Mucosa of descending colon (tissue), 3 donors: ENCODE measurements at regions not wholly inside any gene's neighbourhood (a gene's known extent, or its start where the extent isn't known, plus 50 kb on each side); places are given as distances from the start of the nearest gene placed in this dataset.

Experiments used
- ATAC-seq: fragments of 200-7000 bp; cut with Tn5 transposase; one replicate; pipeline ENCODE4 v1.9.1; 2020; ENCODE audit warnings: mild to moderate bottlenecking, moderate library complexity
- DNase-seq, 3 donors: peaks; one replicate each; pipeline ENCODE4 v3.0.0-alpha.2; 2020
- H3K36me3 ChIP-seq: fragments of 200-600 bp; one replicate; pipeline ENCODE4 v1.8.0; 2021; ENCODE audit warnings: low read depth, mild to moderate bottlenecking
- H3K4me1 ChIP-seq: fragments of 200-600 bp; one replicate; pipeline ENCODE4 v1.8.0; 2021; ENCODE audit warnings: low read depth, mild to moderate bottlenecking
- H3K4me3 ChIP-seq: fragments of 200-600 bp; one replicate; pipeline ENCODE4 v1.8.0; 2021; ENCODE audit warnings: mild to moderate bottlenecking
- H3K9me3 ChIP-seq: fragments of 200-600 bp; one replicate; pipeline ENCODE4 v1.8.0; 2021; ENCODE audit warnings: mild to moderate bottlenecking
- intact Hi-C, 2 donors: fragments of 100-400 bp; cut with DNase I in 1 of 2; cut with micrococcal nuclease in 1 of 2; formaldehyde crosslinking; loops; one replicate each; pipeline versions ENCODE4 v1.11.0 to v1.11.1; 2022; cut with DNase I, micrococcal nuclease
- TF ChIP-seq, protein P1 (sequence below): fragments of 200-600 bp; IDR thresholded peaks from one replicate; pipeline ENCODE4 v1.8.0; 2022; ENCODE audit warnings: antibody characterized with exemption, mild to moderate bottlenecking
- donor health status: DM: no; HTN: no; CAD: no; lungs with moderate emphysema.
- donor health status: DM: no; HTN: no; CAD: no.
- donor health status: DM: no; HTN: yes; CAD: no.

DNA sequence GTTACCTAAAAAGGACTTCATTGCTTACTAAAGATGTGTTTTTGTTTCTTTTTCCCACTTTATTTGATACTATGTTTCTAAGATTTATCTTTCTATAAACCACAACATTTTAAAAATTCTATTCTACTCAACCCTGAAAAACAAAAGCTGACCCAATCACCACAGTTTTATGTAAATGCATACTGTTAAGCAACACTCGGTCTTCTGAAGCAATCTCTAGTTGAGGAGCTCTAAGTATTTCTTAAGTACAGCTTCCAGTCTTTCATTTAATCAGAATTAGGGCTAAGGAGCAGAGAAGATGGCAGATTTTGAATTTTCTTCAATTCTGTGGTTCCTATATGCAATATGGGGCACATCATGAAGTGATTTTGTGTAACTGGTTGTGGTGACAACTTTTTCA, 72.2 kb upstream of the SLC4A10 start:
- TF ChIP-seq, protein P1, sequence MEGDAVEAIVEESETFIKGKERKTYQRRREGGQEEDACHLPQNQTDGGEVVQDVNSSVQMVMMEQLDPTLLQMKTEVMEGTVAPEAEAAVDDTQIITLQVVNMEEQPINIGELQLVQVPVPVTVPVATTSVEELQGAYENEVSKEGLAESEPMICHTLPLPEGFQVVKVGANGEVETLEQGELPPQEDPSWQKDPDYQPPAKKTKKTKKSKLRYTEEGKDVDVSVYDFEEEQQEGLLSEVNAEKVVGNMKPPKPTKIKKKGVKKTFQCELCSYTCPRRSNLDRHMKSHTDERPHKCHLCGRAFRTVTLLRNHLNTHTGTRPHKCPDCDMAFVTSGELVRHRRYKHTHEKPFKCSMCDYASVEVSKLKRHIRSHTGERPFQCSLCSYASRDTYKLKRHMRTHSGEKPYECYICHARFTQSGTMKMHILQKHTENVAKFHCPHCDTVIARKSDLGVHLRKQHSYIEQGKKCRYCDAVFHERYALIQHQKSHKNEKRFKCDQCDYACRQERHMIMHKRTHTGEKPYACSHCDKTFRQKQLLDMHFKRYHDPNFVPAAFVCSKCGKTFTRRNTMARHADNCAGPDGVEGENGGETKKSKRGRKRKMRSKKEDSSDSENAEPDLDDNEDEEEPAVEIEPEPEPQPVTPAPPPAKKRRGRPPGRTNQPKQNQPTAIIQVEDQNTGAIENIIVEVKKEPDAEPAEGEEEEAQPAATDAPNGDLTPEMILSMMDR: no peak
- ATAC-seq: no peak
- no peaks in the 10 kb centered on the region for H3K36me3 ChIP-seq
- H3K9me3 ChIP-seq: no peaks in the 10 kb centered on the region
- H3K4me3 ChIP-seq: no peak overlapping the region
- no peaks in the 10 kb centered on the region for H3K4me1 ChIP-seq
- intact Hi-C loops: no loop called here
- DNase-seq: no peak

DNA sequence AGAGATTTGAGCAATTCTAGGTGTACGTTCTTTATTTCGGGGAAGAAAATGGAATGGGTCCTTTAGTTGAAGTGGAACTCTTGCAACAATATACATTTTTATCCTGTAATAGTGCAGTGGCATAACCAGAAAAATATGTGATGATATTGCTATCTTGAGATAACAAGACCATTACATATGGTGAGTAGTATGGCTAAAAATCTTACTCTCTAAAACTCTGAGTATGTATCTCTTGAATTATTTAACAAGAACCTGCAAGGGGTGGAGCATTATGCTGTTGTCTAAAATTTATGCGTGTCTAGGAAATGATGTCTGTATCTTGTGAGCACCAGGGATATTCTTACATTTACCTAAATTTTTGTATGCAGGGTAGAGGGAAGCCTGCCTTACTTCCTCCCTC, 68.4 kb upstream of the SLC4A10 start:
- no peak for DNase-seq
- Histone ChIP-seq H3K4me3 (no peak overlapping the region), H3K9me3 (no peaks in the 10 kb centered on the region), H3K36me3 (no peaks in the 10 kb centered on the region), H3K4me1 (no peaks in the 10 kb centered on the region)
- intact Hi-C loops: no loop called here
- ATAC-seq: no peak
- TF ChIP-seq, protein P1: no peak

DNA sequence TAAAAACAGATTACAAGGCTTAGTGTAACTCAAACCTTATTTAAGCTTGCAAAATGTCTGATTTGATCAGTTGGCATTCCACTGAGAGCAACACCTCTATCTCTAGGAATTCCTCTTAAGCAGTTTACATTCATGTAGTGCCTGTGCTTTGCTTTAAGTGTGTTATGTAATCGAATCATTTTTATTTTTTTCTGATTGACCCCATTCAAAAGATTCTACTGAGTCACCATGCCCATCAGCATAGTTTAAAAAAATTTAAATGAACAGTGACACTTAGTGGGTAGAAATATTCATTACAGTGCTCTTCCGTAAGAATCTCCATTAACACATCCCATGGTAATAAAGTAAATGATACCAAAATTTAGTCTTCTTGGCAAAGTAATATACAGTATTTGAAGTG, 67.8 kb upstream of the SLC4A10 start:
- no peak overlapping the region for H3K4me3 ChIP-seq
- intact Hi-C loops: no loop called here
- no peaks in the 10 kb centered on the region for H3K4me1 ChIP-seq
- TF ChIP-seq, protein P1: no peak
- ATAC-seq: no peak
- DNase-seq: no peak
- no peaks in the 10 kb centered on the region for H3K9me3 ChIP-seq
- H3K36me3 ChIP-seq: no peaks in the 10 kb centered on the region

DNA sequence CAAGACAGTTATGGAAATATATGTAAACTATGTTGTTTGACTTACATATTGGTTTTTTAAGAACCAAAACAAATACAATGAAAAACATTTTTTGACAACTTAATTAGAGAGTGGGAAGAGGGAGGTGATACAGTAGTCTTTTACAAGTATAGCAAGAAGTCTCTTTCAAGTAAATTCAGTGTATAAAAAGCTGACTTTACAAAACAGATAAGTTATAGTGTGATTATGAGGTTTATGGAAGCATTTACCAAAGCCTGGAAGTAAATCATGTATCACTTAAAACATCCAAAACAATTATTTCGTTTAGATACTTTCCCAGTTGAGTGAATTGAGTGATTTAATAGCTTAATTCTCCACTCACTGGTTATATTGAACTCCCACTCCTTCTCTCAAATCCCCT, 66.7 kb upstream of the SLC4A10 start:
- DNase-seq (no peak), ATAC-seq (no peak)
- Histone ChIP-seq H3K4me3 (no peak overlapping the region), H3K36me3 (no peaks in the 10 kb centered on the region), H3K9me3 (no peaks in the 10 kb centered on the region), H3K4me1 (no peaks in the 10 kb centered on the region)
- intact Hi-C loops: no loop called here
- TF ChIP-seq, protein P1: no peak

DNA sequence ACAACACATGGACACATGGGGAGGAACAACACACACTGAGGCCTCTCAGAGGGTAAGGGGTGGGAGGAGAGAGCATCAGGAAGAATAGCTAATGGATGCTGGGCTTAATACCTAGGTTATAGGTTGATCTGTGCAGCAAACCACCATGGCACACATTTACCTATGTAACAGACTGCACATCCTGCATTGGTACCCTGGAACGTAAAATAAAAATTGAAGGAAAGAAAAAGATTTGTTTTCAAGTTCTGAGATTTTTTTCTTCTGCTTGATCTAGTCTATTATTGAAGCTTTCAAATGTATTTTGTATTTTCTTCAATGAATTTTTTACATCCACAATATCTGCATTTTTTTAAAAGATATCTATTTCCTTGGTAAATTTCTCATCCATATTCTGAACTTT, 59.3 kb upstream of the SLC4A10 start:
- DNase-seq (no peak), ATAC-seq (no peak)
- H3K4me3 ChIP-seq: no peak overlapping the region
- intact Hi-C loops: no loop called here
- TF ChIP-seq, protein P1: no peak
- H3K36me3 ChIP-seq: no peaks in the 10 kb centered on the region
- H3K4me1 ChIP-seq: no peaks in the 10 kb centered on the region
- H3K9me3 ChIP-seq: peaks cover 15% of the 10 kb centered on the region

DNA sequence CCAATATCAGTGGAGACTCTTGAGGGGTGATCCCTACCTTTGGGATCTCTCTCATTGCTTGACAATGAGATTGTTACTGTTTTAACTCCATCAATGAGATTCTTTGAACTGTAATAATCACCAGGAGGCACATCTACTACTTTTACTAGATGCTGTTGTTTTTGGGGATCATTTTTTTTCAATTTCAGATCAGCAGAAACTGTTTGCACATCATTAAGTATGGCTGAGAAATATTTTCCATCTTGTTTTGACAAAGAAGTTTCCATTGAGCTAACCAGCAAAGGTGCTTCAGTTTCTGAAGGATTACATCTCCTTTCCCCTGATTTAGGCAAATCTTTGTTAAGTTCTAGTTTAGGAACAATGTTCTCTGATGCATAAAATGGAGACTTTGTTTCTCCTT, 54.8 kb upstream of the SLC4A10 start:
- TF ChIP-seq, protein P1: no peak
- no peaks in the 10 kb centered on the region for H3K4me1 ChIP-seq
- peaks cover 8% of the 10 kb centered on the region for H3K9me3 ChIP-seq
- H3K36me3 ChIP-seq: no peaks in the 10 kb centered on the region
- H3K4me3 ChIP-seq: no peak overlapping the region
- intact Hi-C loops: no loop called here
- ATAC-seq (no peak), DNase-seq (no peak)
